Ishikawa (cell line): ENCODE measurements at regions not wholly inside any gene's neighbourhood (a gene's known extent, or its start where the extent isn't known, plus 50 kb on each side); places are given as distances from the start of the nearest gene placed in this dataset.

Source experiments
- CEBPB ChIP-seq: IDR thresholded peaks from 2 replicates; pipeline ENCODE4 v1.6.1; 2012
- CREB1 ChIP-seq: IDR thresholded peaks from 2 replicates; pipeline ENCODE4 v1.6.1; 2012; ENCODE audit warnings: low read depth
- EGR1 ChIP-seq: IDR thresholded peaks from 2 replicates; pipeline ENCODE4 v1.6.1; 2012
- EP300 ChIP-seq: IDR thresholded peaks from 2 replicates; pipeline ENCODE4 v1.6.1; 2012; ENCODE audit warnings: borderline replicate concordance
- FOXM1 ChIP-seq: IDR thresholded peaks from 2 replicates; pipeline ENCODE4 v1.6.1; 2012; ENCODE audit warnings: low read depth, borderline replicate concordance
- NFIC ChIP-seq: IDR thresholded peaks from 2 replicates; pipeline ENCODE4 v1.6.1; 2012
- RAD21 ChIP-seq: IDR thresholded peaks from 2 replicates; pipeline ENCODE4 v1.6.1; 2012; ENCODE audit warnings: low read depth
- TAF1 ChIP-seq: IDR thresholded peaks from 2 replicates; pipeline ENCODE4 v1.6.1; 2012; ENCODE audit warnings: low read depth, mild to moderate bottlenecking
- TCF12 ChIP-seq: IDR thresholded peaks from 2 replicates; pipeline ENCODE4 v1.6.1; 2012; ENCODE audit warnings: low read depth
- TEAD4 ChIP-seq: IDR thresholded peaks from 2 replicates; pipeline ENCODE4 v1.6.1; 2012
- USF1 ChIP-seq: IDR thresholded peaks from 2 replicates; pipeline ENCODE4 v1.6.1; 2012
- YY1 ChIP-seq: IDR thresholded peaks from 2 replicates; pipeline ENCODE4 v1.6.1; 2012; ENCODE audit warnings: low read depth
- ZBTB7A ChIP-seq: IDR thresholded peaks from 2 replicates; pipeline ENCODE4 v1.6.1; 2012; ENCODE audit warnings: low read depth
- TF ChIP-seq, protein P1 (sequence below): IDR thresholded peaks from 2 replicates; pipeline ENCODE4 v1.6.1; 2012
- TF ChIP-seq, protein P2 (sequence below): IDR thresholded peaks from 2 replicates; pipeline ENCODE4 v1.6.1; 2012; ENCODE audit warnings: low read depth, mild to moderate bottlenecking

DNA sequence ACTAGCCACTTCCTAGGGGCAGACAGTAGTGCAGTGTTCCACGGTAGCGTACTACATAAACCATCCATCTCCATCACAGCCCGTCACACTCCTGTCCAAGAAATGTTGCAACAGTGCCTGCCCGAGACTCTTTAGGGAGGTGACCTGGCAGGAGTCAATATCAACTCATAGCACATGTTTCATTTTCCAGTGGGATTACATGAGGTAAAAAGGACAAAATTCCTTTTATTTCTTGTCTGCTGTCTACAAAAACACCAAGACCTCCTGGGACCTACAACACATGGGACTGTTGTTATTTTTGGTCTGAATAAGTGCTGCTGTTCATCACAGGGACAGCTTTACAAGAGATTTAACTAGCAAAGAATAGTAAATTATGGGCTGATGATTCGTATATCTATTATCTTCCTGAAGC, 99.9 kb downstream of the MPP7 start:
- no peak for TF ChIP-seq RAD21
- TF ChIP-seq YY1: no peak
- no peak for TF ChIP-seq FOXM1
- no peak for TF ChIP-seq ZBTB7A
- TF ChIP-seq EP300: no peak
- no peak for TF ChIP-seq TCF12
- TF ChIP-seq, protein P1, sequence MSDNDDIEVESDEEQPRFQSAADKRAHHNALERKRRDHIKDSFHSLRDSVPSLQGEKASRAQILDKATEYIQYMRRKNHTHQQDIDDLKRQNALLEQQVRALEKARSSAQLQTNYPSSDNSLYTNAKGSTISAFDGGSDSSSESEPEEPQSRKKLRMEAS: no peak
- no peak for TF ChIP-seq CREB1
- no peak for TF ChIP-seq EGR1
- TF ChIP-seq TAF1: no peak
- no peak for TF ChIP-seq CEBPB
- TF ChIP-seq, protein P2, sequence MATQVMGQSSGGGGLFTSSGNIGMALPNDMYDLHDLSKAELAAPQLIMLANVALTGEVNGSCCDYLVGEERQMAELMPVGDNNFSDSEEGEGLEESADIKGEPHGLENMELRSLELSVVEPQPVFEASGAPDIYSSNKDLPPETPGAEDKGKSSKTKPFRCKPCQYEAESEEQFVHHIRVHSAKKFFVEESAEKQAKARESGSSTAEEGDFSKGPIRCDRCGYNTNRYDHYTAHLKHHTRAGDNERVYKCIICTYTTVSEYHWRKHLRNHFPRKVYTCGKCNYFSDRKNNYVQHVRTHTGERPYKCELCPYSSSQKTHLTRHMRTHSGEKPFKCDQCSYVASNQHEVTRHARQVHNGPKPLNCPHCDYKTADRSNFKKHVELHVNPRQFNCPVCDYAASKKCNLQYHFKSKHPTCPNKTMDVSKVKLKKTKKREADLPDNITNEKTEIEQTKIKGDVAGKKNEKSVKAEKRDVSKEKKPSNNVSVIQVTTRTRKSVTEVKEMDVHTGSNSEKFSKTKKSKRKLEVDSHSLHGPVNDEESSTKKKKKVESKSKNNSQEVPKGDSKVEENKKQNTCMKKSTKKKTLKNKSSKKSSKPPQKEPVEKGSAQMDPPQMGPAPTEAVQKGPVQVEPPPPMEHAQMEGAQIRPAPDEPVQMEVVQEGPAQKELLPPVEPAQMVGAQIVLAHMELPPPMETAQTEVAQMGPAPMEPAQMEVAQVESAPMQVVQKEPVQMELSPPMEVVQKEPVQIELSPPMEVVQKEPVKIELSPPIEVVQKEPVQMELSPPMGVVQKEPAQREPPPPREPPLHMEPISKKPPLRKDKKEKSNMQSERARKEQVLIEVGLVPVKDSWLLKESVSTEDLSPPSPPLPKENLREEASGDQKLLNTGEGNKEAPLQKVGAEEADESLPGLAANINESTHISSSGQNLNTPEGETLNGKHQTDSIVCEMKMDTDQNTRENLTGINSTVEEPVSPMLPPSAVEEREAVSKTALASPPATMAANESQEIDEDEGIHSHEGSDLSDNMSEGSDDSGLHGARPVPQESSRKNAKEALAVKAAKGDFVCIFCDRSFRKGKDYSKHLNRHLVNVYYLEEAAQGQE: no peak

DNA sequence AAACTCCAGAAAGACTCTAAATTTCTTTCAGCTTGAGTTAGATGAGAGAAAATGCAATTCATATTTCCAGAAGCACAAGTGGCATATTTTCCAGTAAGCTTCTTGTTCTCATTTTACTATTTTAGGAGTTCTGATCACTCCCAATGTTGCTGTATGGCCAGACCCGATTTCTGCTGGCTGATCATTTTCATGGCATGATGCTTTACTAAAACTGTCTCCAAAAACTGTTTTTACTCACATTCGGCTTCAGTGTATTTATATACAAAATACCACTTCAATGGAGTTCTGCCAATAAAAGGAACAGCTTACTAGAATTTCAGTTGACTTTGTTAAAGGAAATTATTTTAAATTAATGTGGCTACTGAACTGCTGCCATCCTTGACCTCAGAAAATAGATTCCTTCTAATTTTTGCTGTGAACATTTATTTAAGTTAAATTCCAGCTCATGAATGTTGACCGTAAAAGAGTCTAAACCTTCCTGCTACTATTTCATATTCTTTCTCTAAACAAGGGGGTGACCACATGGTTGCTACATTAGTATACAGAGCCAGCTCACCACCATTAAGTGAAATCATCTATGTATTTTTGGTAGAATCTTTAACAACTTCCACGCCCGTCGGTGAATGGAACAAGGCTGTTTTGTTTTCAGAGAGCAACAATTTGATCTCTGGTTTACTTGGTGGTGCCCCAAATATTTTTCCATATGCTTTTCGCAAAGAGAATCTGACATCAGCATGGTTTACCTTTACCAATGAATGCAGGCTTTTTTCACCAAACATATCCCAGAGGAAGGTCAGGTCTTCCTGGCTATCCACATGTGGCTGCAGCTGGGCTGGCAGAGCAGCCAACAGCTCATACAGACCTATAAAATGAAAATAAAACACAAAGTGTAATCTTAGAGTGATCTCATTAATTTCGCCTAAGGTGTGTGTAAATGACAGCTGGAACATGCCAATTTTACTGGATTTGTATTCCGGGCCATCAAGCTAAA, 101.2 kb downstream of the MPP7 start:
- TF ChIP-seq NFIC: no peak

DNA sequence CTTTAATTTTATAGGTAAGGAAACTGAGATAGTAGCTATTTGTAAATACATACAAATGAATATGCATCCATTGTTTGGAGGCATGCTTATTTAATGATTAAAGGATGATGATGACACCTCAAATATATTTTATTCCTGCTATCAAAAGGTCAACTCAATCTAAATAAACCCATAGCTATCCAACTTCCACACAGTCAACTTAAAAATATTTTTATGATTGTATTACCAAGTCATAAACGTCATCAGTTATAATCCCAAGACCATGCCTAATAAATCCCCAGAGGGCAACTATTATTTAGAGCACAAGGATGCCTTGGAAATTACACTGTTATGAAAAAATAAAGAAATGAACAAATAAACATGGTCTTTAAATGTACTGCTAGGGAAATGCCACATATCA, 102.1 kb downstream of the MPP7 start:
- TF ChIP-seq RAD21 (no peak), FOXM1 (no peak), YY1 (no peak), TCF12 (no peak), EP300 (no peak), ZBTB7A (no peak), USF1 (no peak), NFIC (no peak), CEBPB (no peak), EGR1 (no peak), TEAD4 (no peak)
- TF ChIP-seq, protein P1: no peak
- TF ChIP-seq, protein P2: no peak

GRCh38 chr10:28199941-28200340, 102.9 kb downstream of the MPP7 start:
- TF ChIP-seq TEAD4 (no peak), CREB1 (no peak), RAD21 (no peak), FOXM1 (no peak), USF1 (no peak), ZBTB7A (no peak), TAF1 (no peak), NFIC (no peak), EP300 (no peak), CEBPB (no peak), TCF12 (no peak), EGR1 (no peak), YY1 (no peak)
- TF ChIP-seq, protein P2: no peak
- TF ChIP-seq, protein P1: no peak
